HCT116 (cell line): ENCODE measurements at regions not wholly inside any gene's neighbourhood (a gene's known extent, or its start where the extent isn't known, plus 50 kb on each side); places are given as distances from the start of the nearest gene placed in this dataset.

Source experiments
- CTCF ChIP-seq, 3 experiments: fragments of 200-600 bp in 1 of 3; sonication (generic) in 1 of 3; IDR thresholded peaks in 2 of 3; conservative IDR thresholded peaks in 1 of 3; 2 replicates each; pipeline ENCODE4 v1.5.1; 2012 to 2017; ENCODE audit warnings: low read depth in 2 of 3, low read length in 2 of 3, antibody characterized with exemption in 1 of 3, borderline replicate concordance in 1 of 3, control low read depth in 1 of 3, mild to moderate bottlenecking in 1 of 3, mixed read lengths in 1 of 3, mixed run types in 1 of 3, moderate library complexity in 1 of 3; ENCODE audit not compliant: insufficient read depth in 1 of 3
- POLR2A ChIP-seq: IDR thresholded peaks from 2 replicates; pipeline ENCODE4 v1.7.0; 2011; ENCODE audit warnings: borderline replicate concordance; ENCODE audit not compliant: insufficient read depth, insufficient read length; ENCODE audit errors: extremely low read depth

GRCh38 chr13:50153876-50154275, 138.6 kb downstream of the KCNRG start:
- no peak for TF ChIP-seq POLR2A
- no peak for TF ChIP-seq CTCF (IDR thresholded peaks at IDR 0.05 in 2 of 3, conservative IDR thresholded peaks at IDR 0.05 in 1 of 3; ENCODE audit: borderline replicate concordance in 1 of 3, insufficient read depth in 1 of 3, low read depth in 2 of 3, low read length in 2 of 3)
